H9 (cell line): ENCODE measurements at regions not wholly inside any gene's neighbourhood (a gene's known extent, or its start where the extent isn't known, plus 50 kb on each side); places are given as distances from the start of the nearest gene placed in this dataset.

ENCODE experiments used
- DNase-seq: peaks from one replicate; pipeline ENCODE4 v3.0.0-alpha.2; 2017
- H2AFZ ChIP-seq: one replicate; pipeline ENCODE4 v1.6.1; 2013; ENCODE audit warnings: mild to moderate bottlenecking, low read length, control low read depth, moderate library complexity
- H2AK5ac ChIP-seq: 2 replicates; pipeline ENCODE4 v1.6.1; 2013; ENCODE audit warnings: low read length, control low read depth, mixed read lengths; ENCODE audit not compliant: insufficient read length
- H2BK120ac ChIP-seq: one replicate; pipeline ENCODE4 v1.6.1; 2013; ENCODE audit warnings: low read depth, mild to moderate bottlenecking, low read length, control low read depth, inconsistent platforms; ENCODE audit not compliant: poor library complexity, severe bottlenecking
- H2BK12ac ChIP-seq: 2 replicates; pipeline ENCODE4 v1.6.1; 2013; ENCODE audit warnings: low read length, control low read depth, mixed read lengths, low read depth; ENCODE audit not compliant: insufficient read length
- H2BK15ac ChIP-seq: 2 replicates; pipeline ENCODE4 v1.6.1; 2013; ENCODE audit warnings: low read depth, low read length, control low read depth
- H2BK20ac ChIP-seq: one replicate; pipeline ENCODE4 v1.6.1; 2013; ENCODE audit warnings: low read depth, mild to moderate bottlenecking, low read length, control low read depth, inconsistent platforms; ENCODE audit not compliant: poor library complexity, severe bottlenecking
- H2BK5ac ChIP-seq: 2 replicates; pipeline ENCODE4 v1.6.1; 2013; ENCODE audit warnings: low read length, control low read depth, mixed read lengths; ENCODE audit not compliant: insufficient read length
- H3K14ac ChIP-seq: 2 replicates; pipeline ENCODE4 v1.6.1; 2013; ENCODE audit warnings: low read length, control low read depth; ENCODE audit not compliant: insufficient read depth
- H3K18ac ChIP-seq: 2 replicates; pipeline ENCODE4 v1.6.1; 2013; ENCODE audit warnings: low read depth, mild to moderate bottlenecking, mixed read lengths, low read length, control low read depth; ENCODE audit not compliant: insufficient read length
- H3K23ac ChIP-seq: 2 replicates; pipeline ENCODE4 v1.6.1; 2013; ENCODE audit warnings: low read length, control low read depth, mixed read lengths, low read depth; ENCODE audit not compliant: insufficient read length
- H3K23me2 ChIP-seq: 2 replicates; pipeline ENCODE4 v1.6.1; 2013; ENCODE audit warnings: low read depth, mild to moderate bottlenecking, mixed read lengths, low read length, control low read depth; ENCODE audit not compliant: insufficient read length, poor library complexity, severe bottlenecking
- H3K27ac ChIP-seq: 2 replicates; pipeline ENCODE4 v1.5.1; 2013; ENCODE audit warnings: low read length, control low read depth, mixed read lengths, low read depth; ENCODE audit not compliant: insufficient read length
- H3K27me3 ChIP-seq: 2 replicates; pipeline ENCODE4 v1.6.1; 2013; ENCODE audit warnings: low read length, control low read depth, inconsistent platforms; ENCODE audit not compliant: insufficient read depth
- H3K4ac ChIP-seq: 2 replicates; pipeline ENCODE4 v1.6.1; 2013; ENCODE audit warnings: low read depth, mild to moderate bottlenecking, control low read depth, inconsistent platforms, low read length, moderate library complexity
- H3K4me1 ChIP-seq: 2 replicates; pipeline ENCODE4 v1.6.1; 2013; ENCODE audit warnings: low read length, control low read depth, inconsistent platforms; ENCODE audit not compliant: insufficient read depth
- H3K4me2 ChIP-seq: 2 replicates; pipeline ENCODE4 v1.6.1; 2013; ENCODE audit warnings: low read length, control low read depth, mixed read lengths; ENCODE audit not compliant: insufficient read length, insufficient read depth
- H3K56ac ChIP-seq: 2 replicates; pipeline ENCODE4 v1.6.1; 2013; ENCODE audit warnings: low read depth, mild to moderate bottlenecking, mixed read lengths, low read length, control low read depth; ENCODE audit not compliant: insufficient read length
- H3K79me1 ChIP-seq: 2 replicates; pipeline ENCODE4 v1.6.1; 2013; ENCODE audit warnings: low read depth, mild to moderate bottlenecking, moderate library complexity, low read length, control low read depth, inconsistent platforms; ENCODE audit not compliant: insufficient read depth, poor library complexity, severe bottlenecking
- H3K79me2 ChIP-seq: 2 replicates; pipeline ENCODE4 v1.6.1; 2013; ENCODE audit warnings: low read length, control low read depth, inconsistent platforms; ENCODE audit not compliant: insufficient read depth
- H3K9ac ChIP-seq: 2 replicates; pipeline ENCODE4 v1.6.1; 2013; ENCODE audit warnings: low read length, control low read depth, mixed read lengths; ENCODE audit not compliant: insufficient read length; ENCODE audit errors: extremely low read depth
- H3K9me3 ChIP-seq: one replicate; pipeline ENCODE4 v1.6.1; 2013; ENCODE audit warnings: low read depth, low read length, inconsistent platforms; ENCODE audit not compliant: control insufficient read depth
- H3T11ph ChIP-seq: one replicate; pipeline ENCODE4 v1.6.1; 2013; ENCODE audit warnings: mild to moderate bottlenecking, low read length, control low read depth, inconsistent platforms
- H4K20me1 ChIP-seq: one replicate; pipeline ENCODE4 v1.6.1; 2013; ENCODE audit not compliant: control insufficient read depth, insufficient read length, insufficient read depth
- H4K5ac ChIP-seq: 2 replicates; pipeline ENCODE4 v1.6.1; 2013; ENCODE audit warnings: low read depth, mild to moderate bottlenecking, mixed read lengths, low read length, control low read depth; ENCODE audit not compliant: insufficient read length
- H4K8ac ChIP-seq: replicated peaks from 2 replicates; pipeline ENCODE4 v1.6.1; 2013; ENCODE audit warnings: low read length, control low read depth, mixed read lengths, low read depth; ENCODE audit not compliant: insufficient read length
- H4K91ac ChIP-seq: 2 replicates; pipeline ENCODE4 v1.6.1; 2013; ENCODE audit warnings: low read depth, mild to moderate bottlenecking, moderate library complexity, mixed read lengths, low read length, control low read depth; ENCODE audit not compliant: insufficient read length
- H3K27ac Mint-ChIP-seq, 3 experiments: 2 replicates in 2 of 3; 3 replicates in 1 of 3; pipeline ENCODE4 v1.8.0; 2020 to 2021; ENCODE audit warnings: mixed read lengths in 3 of 3, mild to moderate bottlenecking in 1 of 3, moderate library complexity in 1 of 3
- H3K27me3 Mint-ChIP-seq: 2 replicates; pipeline ENCODE4 v1.8.0; 2021; ENCODE audit warnings: low read depth, mild to moderate bottlenecking, moderate library complexity, mixed read lengths
- H3K36me3 Mint-ChIP-seq, 3 experiments: 2 replicates in 2 of 3; 3 replicates in 1 of 3; pipeline ENCODE4 v1.8.0; 2020 to 2021; ENCODE audit warnings: low read depth in 3 of 3, mixed read lengths in 3 of 3; ENCODE audit not compliant: insufficient read depth in 1 of 3
- H3K4me1 Mint-ChIP-seq, 2 experiments: 2 replicates each; pipeline ENCODE4 v1.8.0; 2020; ENCODE audit warnings: mixed read lengths in 2 of 2
- H3K4me3 Mint-ChIP-seq, 2 experiments: 2 replicates in 1 of 2; 3 replicates in 1 of 2; pipeline ENCODE4 v1.8.0; 2020 to 2021; ENCODE audit warnings: mild to moderate bottlenecking in 2 of 2, mixed read lengths in 2 of 2, moderate library complexity in 1 of 2
- H3K9me3 Mint-ChIP-seq, 2 experiments: 2 replicates in 1 of 2; 3 replicates in 1 of 2; pipeline ENCODE4 v1.8.0; 2020; ENCODE audit warnings: mild to moderate bottlenecking in 2 of 2, mixed read lengths in 2 of 2, moderate library complexity in 1 of 2
- CTCF ChIP-seq: fragments of 200-600 bp; sonication (generic); conservative IDR thresholded peaks from 3 replicates; pipeline ENCODE4 v1.8.0; 2021; ENCODE audit warnings: antibody characterized with exemption, mild to moderate bottlenecking
- WGBS: extraction: QIAGEN DNeasy Blood & Tissue Kit; methylation state at CpG from one replicate; pipeline ENCODE4 v1.1.7; 2013; ENCODE audit warnings: missing lambda C conversion rate, low lambda C conversion rate, mixed read lengths; ENCODE audit not compliant: insufficient read length; ENCODE audit errors: extremely low coverage; 5-methylcytosine and 5-hydroxymethylcytosine counted together

- H3K79me2 ChIP-seq: no peaks in the 10 kb centered on the region
- no peak overlapping the region for H3K23ac ChIP-seq
- H2BK15ac ChIP-seq: no peak overlapping the region
- no peak overlapping the region for H3K9ac ChIP-seq
- no peak overlapping the region for H3K27ac Mint-ChIP-seq
- H3K9me3 Mint-ChIP-seq: peaks cover 27 to 29% of the 10 kb centered on the region in 2 experiments
- no peak overlapping the region for H2AK5ac ChIP-seq
- H3K4ac ChIP-seq: no peak overlapping the region
- no peak overlapping the region for H2BK12ac ChIP-seq
- TF ChIP-seq CTCF: no peak
- H3K4me1 Mint-ChIP-seq: peaks cover 8 to 16% of the 10 kb centered on the region in 2 experiments
- no peak overlapping the region for H2BK120ac ChIP-seq
- H2AFZ ChIP-seq: no peak overlapping the region
- H4K5ac ChIP-seq: no peak overlapping the region
- H3K79me1 ChIP-seq: no peaks in the 10 kb centered on the region
- peaks cover 2% of the 10 kb centered on the region; the same call in 1 of the 2 replicates for H3K4me1 ChIP-seq
- H4K91ac ChIP-seq: no peak overlapping the region
- no peaks in the 10 kb centered on the region for H3K23me2 ChIP-seq
- H4K8ac ChIP-seq: no peak overlapping the region
- H4K20me1 ChIP-seq: no peaks in the 10 kb centered on the region
- H3K9me3 ChIP-seq: peaks cover 25% of the 10 kb centered on the region
- H3K27me3 Mint-ChIP-seq: peaks cover 30% of the 10 kb centered on the region
- no peak overlapping the region for H2BK5ac ChIP-seq
- no peak for DNase-seq
- no peaks in the 10 kb centered on the region for H3K27me3 ChIP-seq
- H3K4me3 Mint-ChIP-seq: no peak overlapping the region
- peaks cover 7 to 11% (median 11%) of the 10 kb centered on the region in 3 experiments; a peak in 6 of 7 replicates for H3K36me3 Mint-ChIP-seq
- H3K14ac ChIP-seq: no peak overlapping the region
- H3K4me2 ChIP-seq: no peak overlapping the region
- H3K18ac ChIP-seq: no peak overlapping the region
- WGBS: no CpG with 5 or more reads among the region's 6 CpGs
- H3T11ph ChIP-seq: no peak overlapping the region
- H3K56ac ChIP-seq: no peak overlapping the region
- no peak overlapping the region for H2BK20ac ChIP-seq
- H3K27ac ChIP-seq: no peak overlapping the region
These were observed 138.8 kb upstream of the MSX1 start for GRCh38 chr4:4720646-4721045.
